Osteoblast (primary cell): ENCODE measurements at regions not wholly inside any gene's neighbourhood (a gene's known extent, or its start where the extent isn't known, plus 50 kb on each side); places are given as distances from the start of the nearest gene placed in this dataset.

Experiments used
- DNase-seq: peaks from one replicate; pipeline ENCODE4 v3.0.0; 2011; ENCODE audit warnings: low spot score, mixed read lengths; ENCODE audit not compliant: insufficient read length; ENCODE audit errors: missing footprints
- H2AFZ ChIP-seq: 2 replicates; pipeline ENCODE4 v1.6.0; 2011; ENCODE audit warnings: mild to moderate bottlenecking, low read length
- H3K27ac ChIP-seq: 2 replicates; pipeline ENCODE4 v1.5.1; 2011; ENCODE audit warnings: mild to moderate bottlenecking, low read depth, low read length, moderate library complexity
- H3K27me3 ChIP-seq: 2 replicates; pipeline ENCODE4 v1.6.0; 2012; ENCODE audit warnings: mild to moderate bottlenecking, control low read depth, inconsistent platforms, low read length, moderate library complexity; ENCODE audit not compliant: insufficient read depth
- H3K36me3 ChIP-seq: 2 replicates; pipeline ENCODE4 v1.5.1; 2011; ENCODE audit warnings: mild to moderate bottlenecking, low read length, control low read depth, moderate library complexity; ENCODE audit not compliant: insufficient read depth
- H3K4me1 ChIP-seq: 2 replicates; pipeline ENCODE4 v1.5.1; 2011; ENCODE audit warnings: mild to moderate bottlenecking, low read length, control low read depth, moderate library complexity; ENCODE audit not compliant: insufficient read depth
- H3K4me2 ChIP-seq: 2 replicates; pipeline ENCODE4 v1.6.0; 2011; ENCODE audit warnings: mild to moderate bottlenecking, low read length; ENCODE audit not compliant: insufficient read depth
- H3K4me3 ChIP-seq: fragments of 200-600 bp; sonication (generic); 3 replicates; pipeline ENCODE4 v1.5.1; 2012; ENCODE audit warnings: mild to moderate bottlenecking, low read length, inconsistent platforms; ENCODE audit not compliant: insufficient read depth
- H3K79me2 ChIP-seq: 2 replicates; pipeline ENCODE4 v1.6.0; 2012; ENCODE audit warnings: mild to moderate bottlenecking, low read length, control low read depth, inconsistent platforms; ENCODE audit not compliant: insufficient read depth
- H3K9me3 ChIP-seq: 2 replicates; pipeline ENCODE4 v1.5.1; 2011; ENCODE audit warnings: low read depth, low read length, control low read depth
- H4K20me1 ChIP-seq: 2 replicates; pipeline ENCODE4 v1.6.0; 2012; ENCODE audit warnings: mild to moderate bottlenecking, low read length, control low read depth; ENCODE audit not compliant: insufficient read depth
- TF ChIP-seq, protein P1 (sequence below): IDR thresholded peaks from 2 replicates; pipeline ENCODE4 v1.5.1; 2011; ENCODE audit warnings: mild to moderate bottlenecking, low read depth, low read length, moderate library complexity; ENCODE audit errors: extremely low read depth

- H4K20me1 ChIP-seq = no peaks in the 10 kb centered on the region
- H2AFZ ChIP-seq = no peak overlapping the region
- no peak overlapping the region for H3K4me3 ChIP-seq
- no peak overlapping the region for H3K4me2 ChIP-seq
- H3K27me3 ChIP-seq = no peaks in the 10 kb centered on the region
- no peaks in the 10 kb centered on the region for H3K36me3 ChIP-seq
- no peak overlapping the region for H3K27ac ChIP-seq
- no peaks in the 10 kb centered on the region for H3K9me3 ChIP-seq
- no peaks in the 10 kb centered on the region for H3K79me2 ChIP-seq
- no peak for DNase-seq
- H3K4me1 ChIP-seq = no peaks in the 10 kb centered on the region
- TF ChIP-seq, protein P1, sequence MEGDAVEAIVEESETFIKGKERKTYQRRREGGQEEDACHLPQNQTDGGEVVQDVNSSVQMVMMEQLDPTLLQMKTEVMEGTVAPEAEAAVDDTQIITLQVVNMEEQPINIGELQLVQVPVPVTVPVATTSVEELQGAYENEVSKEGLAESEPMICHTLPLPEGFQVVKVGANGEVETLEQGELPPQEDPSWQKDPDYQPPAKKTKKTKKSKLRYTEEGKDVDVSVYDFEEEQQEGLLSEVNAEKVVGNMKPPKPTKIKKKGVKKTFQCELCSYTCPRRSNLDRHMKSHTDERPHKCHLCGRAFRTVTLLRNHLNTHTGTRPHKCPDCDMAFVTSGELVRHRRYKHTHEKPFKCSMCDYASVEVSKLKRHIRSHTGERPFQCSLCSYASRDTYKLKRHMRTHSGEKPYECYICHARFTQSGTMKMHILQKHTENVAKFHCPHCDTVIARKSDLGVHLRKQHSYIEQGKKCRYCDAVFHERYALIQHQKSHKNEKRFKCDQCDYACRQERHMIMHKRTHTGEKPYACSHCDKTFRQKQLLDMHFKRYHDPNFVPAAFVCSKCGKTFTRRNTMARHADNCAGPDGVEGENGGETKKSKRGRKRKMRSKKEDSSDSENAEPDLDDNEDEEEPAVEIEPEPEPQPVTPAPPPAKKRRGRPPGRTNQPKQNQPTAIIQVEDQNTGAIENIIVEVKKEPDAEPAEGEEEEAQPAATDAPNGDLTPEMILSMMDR = no peak
Observed at GRCh38 chr4:188214861-188215260, 75.6 kb downstream of the TRIML1 start.

DNA sequence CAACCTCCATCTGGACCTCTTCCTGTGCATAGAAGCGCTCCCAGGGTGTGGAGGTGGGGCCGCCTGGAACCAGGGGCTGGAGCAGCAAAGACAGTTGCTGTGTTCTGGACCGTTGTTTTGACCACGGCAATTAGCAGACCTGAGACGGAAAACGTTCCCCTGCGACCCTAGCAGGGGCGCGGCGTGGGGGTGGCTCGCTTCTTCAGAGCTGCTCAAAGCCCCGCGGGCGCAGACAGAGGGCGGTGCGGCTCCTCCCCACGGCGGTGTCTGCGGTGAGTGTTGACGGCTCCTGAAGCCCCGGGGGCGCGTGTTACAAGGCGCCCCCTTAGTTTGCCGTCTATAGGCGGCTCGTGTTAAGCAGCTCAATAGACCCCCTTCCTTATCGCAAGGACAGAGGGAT is 79.2 kb downstream of the TRIML1 start:
- no peak for DNase-seq
- TF ChIP-seq, protein P1 = no peak
- Histone ChIP-seq H3K4me2 (no peak overlapping the region), H3K36me3 (no peaks in the 10 kb centered on the region), H3K79me2 (no peaks in the 10 kb centered on the region), H4K20me1 (no peaks in the 10 kb centered on the region), H3K4me1 (no peaks in the 10 kb centered on the region), H3K9me3 (no peaks in the 10 kb centered on the region), H3K27me3 (no peaks in the 10 kb centered on the region), H3K4me3 (no peak overlapping the region), H2AFZ (no peak overlapping the region), H3K27ac (no peak overlapping the region)

GRCh38 chr4:188220006-188220405 is 80.8 kb downstream of the TRIML1 start:
- no peak for DNase-seq
- no peak overlapping the region for H3K4me3 ChIP-seq
- TF ChIP-seq, protein P1 = no peak
- H4K20me1 ChIP-seq = no peaks in the 10 kb centered on the region
- H2AFZ ChIP-seq = peak overlapping the region; percentile 47
- H3K9me3 ChIP-seq = no peaks in the 10 kb centered on the region
- H3K27ac ChIP-seq = no peak overlapping the region
- H3K27me3 ChIP-seq = no peaks in the 10 kb centered on the region
- H3K36me3 ChIP-seq = no peaks in the 10 kb centered on the region
- no peaks in the 10 kb centered on the region for H3K4me1 ChIP-seq
- no peak overlapping the region for H3K4me2 ChIP-seq
- no peaks in the 10 kb centered on the region for H3K79me2 ChIP-seq

DNA sequence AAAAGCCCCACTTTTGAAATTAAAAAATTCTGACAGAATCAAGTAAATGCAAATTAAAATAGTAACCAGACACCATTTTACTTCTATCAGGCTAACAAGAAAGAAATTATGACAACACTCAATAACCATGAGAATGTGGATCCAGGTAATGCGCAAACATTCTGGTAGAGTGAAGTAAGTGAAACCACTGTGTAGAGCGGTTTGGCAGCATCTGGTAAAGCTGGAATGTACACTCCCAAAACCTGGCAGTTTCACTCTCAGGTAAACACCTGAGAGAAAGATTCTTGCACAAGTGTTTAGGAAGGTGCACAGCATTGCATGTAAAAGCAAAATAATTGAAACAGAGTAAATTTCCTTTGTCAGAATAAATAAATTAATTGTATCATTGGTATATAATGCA is 81.8 kb downstream of the TRIML1 start:
- Histone ChIP-seq H3K79me2 (no peaks in the 10 kb centered on the region), H3K27me3 (no peaks in the 10 kb centered on the region), H2AFZ (no peak overlapping the region), H3K4me1 (no peaks in the 10 kb centered on the region), H3K4me3 (no peak overlapping the region), H3K27ac (no peak overlapping the region), H4K20me1 (no peaks in the 10 kb centered on the region), H3K36me3 (no peaks in the 10 kb centered on the region), H3K9me3 (no peaks in the 10 kb centered on the region), H3K4me2 (no peak overlapping the region)
- TF ChIP-seq, protein P1 = no peak
- no peak for DNase-seq
